Activated CD8-positive, alpha-beta T cell treated with anti-CD3 and anti-CD28 coated beads for 36 hours (primary cell): ENCODE measurements at regions not wholly inside any gene's neighbourhood (a gene's known extent, or its start where the extent isn't known, plus 50 kb on each side); places are given as distances from the start of the nearest gene placed in this dataset.

Source experiments
- ATAC-seq: fragments of 200-7000 bp; cut with Tn5 transposase; one replicate; pipeline ENCODE4 v1.10.0; 2021; ENCODE audit warnings: mild to moderate bottlenecking, moderate library complexity
- CTCF ChIA-PET: fragments of 350-600 bp; sonication (Branson Sonifier 250); formaldehyde crosslinking; loops from one replicate; lab custom pipeline; 2021; ENCODE audit warnings: antibody characterized with exemption; lab: Charles Lee
- POLR2A ChIA-PET: fragments of 350-600 bp; sonication (Branson Sonifier 250); formaldehyde crosslinking; loops from one replicate; lab custom pipeline; 2021; ENCODE audit warnings: antibody characterized with exemption; lab: Charles Lee
- DNase-seq: peaks from one replicate; pipeline ENCODE4 v3.0.0-alpha.2; 2020
- H3K27ac Mint-ChIP-seq: one replicate; pipeline ENCODE4 v1.8.0; 2021; ENCODE audit warnings: mild to moderate bottlenecking, mixed read lengths
- H3K27me3 Mint-ChIP-seq: one replicate; pipeline ENCODE4 v1.8.0; 2021; ENCODE audit warnings: mixed read lengths
- H3K36me3 Mint-ChIP-seq: one replicate; pipeline ENCODE4 v1.8.0; 2021; ENCODE audit warnings: low read depth, mixed read lengths
- H3K4me1 Mint-ChIP-seq: one replicate; pipeline ENCODE4 v1.8.0; 2021; ENCODE audit warnings: low read depth, mixed read lengths
- H3K4me3 Mint-ChIP-seq: one replicate; pipeline ENCODE4 v1.8.0; 2021; ENCODE audit warnings: mild to moderate bottlenecking, moderate library complexity, mixed read lengths
- H3K9me3 Mint-ChIP-seq: one replicate; pipeline ENCODE4 v1.8.0; 2021; ENCODE audit warnings: mixed read lengths
- intact Hi-C: fragments of 100-400 bp; cut with micrococcal nuclease; formaldehyde crosslinking; loops from one replicate; pipeline ENCODE4 v1.10.0; 2022
- TF ChIP-seq, protein P1 (sequence below): fragments of 200-600 bp; IDR thresholded peaks from one replicate; pipeline ENCODE4 v1.8.0; 2022; ENCODE audit warnings: antibody characterized with exemption, mild to moderate bottlenecking

DNA sequence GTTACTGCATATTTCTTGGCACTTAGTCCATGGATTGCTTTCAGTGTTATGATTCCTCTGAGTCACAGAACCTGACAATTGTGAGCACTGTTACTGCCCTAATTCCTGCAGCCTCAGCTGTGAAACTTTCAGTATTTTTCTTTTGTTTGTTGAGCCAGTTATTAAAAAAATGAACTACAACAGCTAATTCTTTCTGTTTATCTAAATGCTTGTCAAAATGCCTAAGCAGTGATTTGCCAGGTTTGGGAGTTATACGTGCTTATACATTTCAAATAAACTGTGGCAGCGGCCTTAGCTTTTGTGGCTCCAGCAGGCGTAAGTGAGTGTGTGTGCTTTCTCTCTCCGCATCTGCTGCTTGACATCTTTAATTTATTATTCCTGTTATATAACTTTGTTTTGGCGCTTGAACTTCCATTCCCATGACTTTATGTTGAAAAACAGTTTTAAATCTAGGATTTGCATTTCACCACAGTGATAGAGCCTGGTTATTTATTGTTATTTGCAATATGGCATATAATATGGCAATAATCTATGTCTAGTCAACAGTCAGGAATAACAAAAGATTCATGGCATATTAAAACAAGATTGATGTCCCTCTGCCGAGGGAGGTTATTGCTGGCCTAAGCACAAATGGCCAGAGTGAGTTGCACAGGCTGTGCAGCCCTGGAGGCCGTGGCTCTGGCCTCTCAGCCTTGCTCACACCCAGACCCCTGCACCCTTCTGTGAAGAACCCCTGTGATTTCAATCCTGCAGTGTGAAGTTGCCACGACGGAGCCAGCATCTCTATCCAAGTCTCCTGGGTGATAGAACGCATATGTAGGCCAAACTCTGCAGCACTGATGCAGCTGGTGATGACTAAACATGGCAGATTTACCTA is 303.4 kb downstream of the THBS2 start:
- Mint-ChIP-seq H3K4me3 (no peak overlapping the region), H3K9me3 (no peaks in the 10 kb centered on the region), H3K27me3 (peaks cover 21% of the 10 kb centered on the region), H3K4me1 (no peaks in the 10 kb centered on the region), H3K36me3 (no peaks in the 10 kb centered on the region), H3K27ac (no peak overlapping the region)
- ChIA-PET POLR2A (no interaction called here), CTCF (interaction anchor here (1.1 kb wide), 1 partner anchor 580 kb away, joined by 3 read pairs; no protein-coding TSS in a partner anchor)
- ATAC-seq (no peak), DNase-seq (no peak)
- intact Hi-C loops, result no loop called here
- TF ChIP-seq, protein P1, sequence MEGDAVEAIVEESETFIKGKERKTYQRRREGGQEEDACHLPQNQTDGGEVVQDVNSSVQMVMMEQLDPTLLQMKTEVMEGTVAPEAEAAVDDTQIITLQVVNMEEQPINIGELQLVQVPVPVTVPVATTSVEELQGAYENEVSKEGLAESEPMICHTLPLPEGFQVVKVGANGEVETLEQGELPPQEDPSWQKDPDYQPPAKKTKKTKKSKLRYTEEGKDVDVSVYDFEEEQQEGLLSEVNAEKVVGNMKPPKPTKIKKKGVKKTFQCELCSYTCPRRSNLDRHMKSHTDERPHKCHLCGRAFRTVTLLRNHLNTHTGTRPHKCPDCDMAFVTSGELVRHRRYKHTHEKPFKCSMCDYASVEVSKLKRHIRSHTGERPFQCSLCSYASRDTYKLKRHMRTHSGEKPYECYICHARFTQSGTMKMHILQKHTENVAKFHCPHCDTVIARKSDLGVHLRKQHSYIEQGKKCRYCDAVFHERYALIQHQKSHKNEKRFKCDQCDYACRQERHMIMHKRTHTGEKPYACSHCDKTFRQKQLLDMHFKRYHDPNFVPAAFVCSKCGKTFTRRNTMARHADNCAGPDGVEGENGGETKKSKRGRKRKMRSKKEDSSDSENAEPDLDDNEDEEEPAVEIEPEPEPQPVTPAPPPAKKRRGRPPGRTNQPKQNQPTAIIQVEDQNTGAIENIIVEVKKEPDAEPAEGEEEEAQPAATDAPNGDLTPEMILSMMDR, result no peak

DNA sequence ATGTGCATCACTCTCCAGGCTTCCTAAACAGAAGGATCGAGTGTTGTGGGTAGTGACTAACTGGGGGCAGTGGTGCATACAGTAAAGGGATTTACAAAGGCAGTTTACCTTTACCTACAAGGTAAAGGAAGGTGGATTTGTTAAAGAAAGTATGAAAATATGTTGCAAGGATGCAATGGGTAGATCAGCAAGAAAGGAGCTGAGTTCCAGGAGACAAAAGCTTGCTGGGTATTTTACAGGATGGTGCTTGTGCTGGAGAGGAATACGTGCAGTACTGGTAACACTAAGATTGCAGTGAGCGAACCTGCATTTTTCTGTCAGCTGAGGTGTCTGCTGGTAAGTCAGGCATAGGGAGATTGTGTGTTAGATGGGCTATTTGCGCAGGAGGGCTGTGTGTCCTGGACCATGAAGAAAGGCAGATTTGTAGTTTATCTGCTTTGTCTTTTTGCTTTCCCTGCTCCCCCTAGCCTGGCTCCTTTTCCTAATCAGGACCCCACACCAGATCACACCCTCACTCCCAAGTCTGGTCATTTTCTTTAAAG is 304.6 kb downstream of the THBS2 start:
- peaks cover 16% of the 10 kb centered on the region for H3K27me3 Mint-ChIP-seq
- no peak overlapping the region for H3K27ac Mint-ChIP-seq
- intact Hi-C loops, result no loop called here
- no peaks in the 10 kb centered on the region for H3K4me1 Mint-ChIP-seq
- CTCF ChIA-PET, result no interaction called here
- H3K9me3 Mint-ChIP-seq, result no peaks in the 10 kb centered on the region
- TF ChIP-seq, protein P1, result no peak
- H3K4me3 Mint-ChIP-seq, result no peak overlapping the region
- DNase-seq, result no peak
- no peak for ATAC-seq
- POLR2A ChIA-PET, result no interaction called here
- H3K36me3 Mint-ChIP-seq, result no peaks in the 10 kb centered on the region

DNA sequence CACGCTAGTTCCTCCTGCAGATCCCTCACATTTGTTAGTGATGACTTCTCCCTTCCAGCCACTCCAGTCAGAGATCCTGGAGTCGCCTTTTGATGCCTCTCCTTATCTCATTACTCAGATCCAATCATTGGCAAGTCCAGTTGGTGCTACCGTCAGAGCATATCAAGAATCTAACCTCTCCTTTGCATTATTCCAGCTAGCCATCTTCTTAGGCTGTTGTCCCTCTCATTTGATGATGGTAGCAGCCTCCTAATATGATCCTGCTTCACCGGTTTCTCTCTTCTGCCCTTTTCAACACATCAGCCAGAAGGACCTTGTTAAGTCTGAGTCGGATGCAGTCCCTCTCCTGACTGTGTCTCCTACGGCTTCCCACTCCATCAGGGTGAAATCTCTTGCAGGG is 305.6 kb downstream of the THBS2 start:
- DNase-seq (no peak), ATAC-seq (no peak)
- Mint-ChIP-seq H3K4me1 (no peaks in the 10 kb centered on the region), H3K27me3 (peaks cover 10% of the 10 kb centered on the region), H3K36me3 (no peaks in the 10 kb centered on the region), H3K27ac (no peak overlapping the region), H3K9me3 (no peaks in the 10 kb centered on the region), H3K4me3 (no peak overlapping the region)
- POLR2A ChIA-PET, result no interaction called here
- CTCF ChIA-PET, result no interaction called here
- TF ChIP-seq, protein P1, result no peak
- intact Hi-C loops, result no loop called here

DNA sequence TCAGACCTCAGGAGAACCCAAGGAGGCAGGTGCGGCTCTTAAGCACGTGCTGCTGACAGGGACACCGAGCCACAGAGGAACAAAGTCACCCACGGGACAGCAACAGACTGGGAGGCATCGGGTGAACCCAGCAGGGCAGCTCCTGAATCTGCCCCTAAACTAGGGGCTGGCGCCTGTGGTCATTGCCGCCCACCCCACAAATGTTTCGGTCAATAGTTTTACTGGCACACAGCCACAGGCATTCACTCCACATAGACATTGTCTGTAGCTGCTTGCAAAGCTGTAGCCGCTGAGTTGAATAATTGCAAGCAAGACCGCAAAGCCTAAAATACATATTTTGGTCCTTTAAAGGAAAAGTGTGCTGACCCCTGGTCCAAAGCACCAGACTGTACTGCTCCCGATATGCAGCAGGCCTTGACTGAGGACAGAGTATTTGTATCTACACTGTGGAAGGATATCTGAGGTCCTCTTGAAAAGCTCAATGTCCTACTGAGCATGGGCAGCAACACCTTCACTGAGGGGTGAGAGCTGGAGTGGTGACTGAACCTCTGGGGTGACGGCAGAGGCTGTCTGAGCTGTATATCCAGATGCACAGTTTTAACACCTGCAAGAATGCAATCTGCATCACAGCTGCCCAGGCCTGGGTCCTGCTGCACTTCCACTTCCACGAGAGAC is 310.3 kb downstream of the THBS2 start:
- TF ChIP-seq, protein P1, result no peak

DNA sequence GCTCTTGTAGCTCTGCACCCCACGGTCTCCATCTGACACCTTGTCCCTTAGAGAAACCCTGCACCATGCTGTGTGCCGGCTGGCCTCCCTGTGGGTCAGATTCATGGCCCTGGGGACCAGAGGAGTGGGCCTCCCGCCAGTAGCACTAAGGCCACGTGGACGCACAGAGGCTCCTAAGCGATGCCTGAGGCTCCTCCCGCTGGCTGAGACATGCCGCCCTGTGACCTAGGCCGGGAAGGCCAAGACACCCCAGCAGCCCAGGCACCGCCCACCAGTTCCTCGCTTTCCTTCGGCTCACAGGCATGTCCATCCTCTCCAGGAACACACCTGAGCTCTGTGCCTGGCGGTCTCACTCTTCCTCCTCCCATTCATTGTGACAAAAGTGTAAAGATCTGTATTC is 311.0 kb downstream of the THBS2 start:
- Mint-ChIP-seq H3K4me3 (no peak overlapping the region), H3K9me3 (no peaks in the 10 kb centered on the region), H3K36me3 (no peaks in the 10 kb centered on the region), H3K27ac (no peak overlapping the region), H3K27me3 (no peaks in the 10 kb centered on the region), H3K4me1 (no peaks in the 10 kb centered on the region)
- intact Hi-C loops, result no loop called here
- ChIA-PET CTCF (no interaction called here), POLR2A (no interaction called here)
- TF ChIP-seq, protein P1, result no peak
- DNase-seq (no peak), ATAC-seq (no peak)

More for the DNA sequence above, 310.3 kb downstream of the THBS2 start:
- POLR2A ChIA-PET, result no interaction called here
- Mint-ChIP-seq H3K4me3 (no peak overlapping the region), H3K9me3 (no peaks in the 10 kb centered on the region), H3K36me3 (no peaks in the 10 kb centered on the region), H3K27ac (no peak overlapping the region), H3K27me3 (peaks cover 4% of the 10 kb centered on the region), H3K4me1 (no peaks in the 10 kb centered on the region)
- DNase-seq (no peak), ATAC-seq (no peak)
- intact Hi-C loops, result no loop called here
- CTCF ChIA-PET, result no interaction called here
